NCI-H1417 (cell line): ENCODE measurements at regions not wholly inside any gene's neighbourhood (a gene's known extent, or its start where the extent isn't known, plus 50 kb on each side); places are given as distances from the start of the nearest gene placed in this dataset.

Experiments used
- DNase-seq, 3 experiments: peaks; one replicate each; lab custom pipeline; 2025; lab: John Stamatoyannopoulos, UW

DNA sequence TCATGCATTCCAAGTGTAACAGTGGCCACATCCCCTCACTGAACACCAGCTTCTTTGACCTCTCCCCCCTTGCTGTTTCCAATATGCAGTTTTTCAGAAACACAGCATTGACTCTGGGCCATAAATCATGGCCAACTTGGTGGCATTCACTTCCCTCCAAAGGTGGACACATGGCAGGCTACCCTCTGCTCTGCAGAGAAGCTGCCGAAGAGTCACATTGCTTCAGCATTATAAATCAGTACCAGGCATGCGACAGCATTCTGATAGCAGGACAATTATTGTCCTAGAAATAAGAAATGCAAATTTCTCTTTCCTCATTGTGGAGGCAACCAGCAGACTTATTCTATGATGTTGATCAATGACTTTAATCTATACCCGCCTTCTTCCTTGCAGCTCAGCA is 475.4 kb upstream of the GHITM start:
- DNase-seq = no peak

GRCh38 chr10:83666762-83667161 is 472.5 kb upstream of the GHITM start:
- DNase-seq = no peak

DNA sequence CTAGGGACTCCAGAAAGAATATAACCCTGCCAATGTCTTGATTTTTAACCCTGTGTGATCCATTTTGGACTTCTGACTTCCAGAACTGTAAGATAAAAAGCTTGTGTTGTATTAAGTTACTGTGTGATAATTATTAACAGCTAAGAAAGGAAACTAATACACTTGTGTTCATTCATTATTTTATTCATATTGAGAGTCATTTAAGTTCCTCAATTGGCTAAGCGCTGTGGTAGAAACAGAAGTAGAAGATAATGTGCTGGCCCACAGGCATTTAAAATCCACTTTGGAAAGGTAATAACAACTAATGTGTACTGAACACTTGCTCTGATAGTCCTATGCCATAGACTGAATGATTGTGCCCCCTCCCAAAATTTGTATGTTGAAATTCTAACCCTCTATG is 471.7 kb upstream of the GHITM start:
- DNase-seq = no peak

DNA sequence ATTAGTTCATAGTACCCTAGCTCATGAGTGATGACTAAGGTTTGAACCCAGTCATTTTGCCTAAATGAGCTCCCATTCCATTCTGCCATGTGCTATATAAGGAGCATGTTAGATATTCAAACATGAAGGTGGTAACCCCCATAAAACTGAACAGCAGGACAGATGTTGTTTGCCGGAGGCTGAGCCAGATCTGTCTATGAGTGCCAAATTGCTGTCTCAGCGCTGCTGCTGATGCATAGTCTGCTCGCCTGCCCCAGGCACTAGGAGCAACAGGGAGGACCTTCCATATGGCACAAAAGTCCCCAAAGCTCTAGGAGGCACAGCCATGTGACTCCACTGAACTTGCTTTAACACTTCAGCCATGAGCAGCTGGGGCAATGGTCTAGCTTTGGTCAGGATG is 466.0 kb upstream of the GHITM start:
- no peak for DNase-seq

- DNase-seq = no peak
Measured at GRCh38 chr10:83677795-83678194, 461.5 kb upstream of the GHITM start.

DNA sequence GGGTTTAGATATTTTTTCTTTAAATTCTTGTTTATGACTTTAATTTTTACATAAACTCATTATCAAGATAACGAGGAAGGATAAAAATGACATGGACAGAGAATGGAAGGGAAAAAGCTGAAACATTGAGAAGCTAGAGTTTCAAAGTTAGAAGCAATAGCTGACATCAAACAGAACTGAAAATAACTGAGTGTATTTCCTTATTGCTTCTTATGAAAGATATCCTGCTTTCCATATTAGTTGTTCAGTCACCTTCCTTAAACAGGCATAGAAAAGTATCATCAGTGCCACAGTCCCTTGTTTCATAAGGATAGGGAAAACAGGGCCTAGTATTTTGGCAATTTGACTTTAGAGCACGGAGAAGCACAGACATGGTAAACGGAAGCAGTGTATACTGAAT is 460.5 kb upstream of the GHITM start:
- DNase-seq = no peak

DNA sequence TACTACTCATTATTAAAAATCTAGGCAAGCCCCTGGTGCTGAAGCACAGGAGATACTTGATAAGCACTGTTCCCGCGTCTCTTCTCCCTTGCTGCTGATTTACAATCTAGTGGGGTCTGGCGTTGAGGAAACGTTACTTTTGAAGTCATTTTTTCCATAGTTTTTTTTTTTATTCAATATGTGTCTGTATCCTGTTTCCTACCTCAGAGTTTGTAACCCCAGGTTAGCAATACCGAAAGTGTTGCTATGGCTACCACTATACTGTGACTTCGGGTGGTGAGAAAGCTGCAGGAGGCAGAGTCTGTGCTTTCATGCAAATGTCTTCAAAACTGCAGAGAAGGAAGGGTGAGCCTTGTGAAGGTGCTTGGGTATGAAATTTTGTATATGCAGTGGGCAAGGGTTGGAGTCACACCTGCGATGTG is 458.8 kb upstream of the GHITM start:
- DNase-seq = peak in 1 of 3 experiments; percentile 4

- DNase-seq = no peak
Measured at GRCh38 chr10:83682414-83682813, 456.9 kb upstream of the GHITM start.

DNA sequence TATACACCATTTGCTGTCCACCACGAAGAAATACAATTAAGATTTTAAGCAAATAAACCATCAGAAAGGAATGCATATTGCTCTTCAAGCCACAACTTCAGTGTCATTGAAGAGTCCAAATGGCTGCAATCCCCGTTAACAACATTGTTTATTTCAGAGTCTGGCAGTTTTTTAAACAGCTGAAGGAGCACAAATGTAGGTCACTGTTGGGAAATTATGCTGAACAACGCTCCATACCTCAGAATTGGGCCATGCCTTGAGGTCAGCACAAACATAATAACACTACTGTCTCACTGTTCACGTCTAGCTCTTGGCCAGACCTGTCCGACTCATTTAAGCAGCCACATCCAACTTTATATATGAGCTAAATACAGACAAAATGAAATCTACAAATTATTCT is 453.9 kb upstream of the GHITM start:
- DNase-seq = no peak

DNA sequence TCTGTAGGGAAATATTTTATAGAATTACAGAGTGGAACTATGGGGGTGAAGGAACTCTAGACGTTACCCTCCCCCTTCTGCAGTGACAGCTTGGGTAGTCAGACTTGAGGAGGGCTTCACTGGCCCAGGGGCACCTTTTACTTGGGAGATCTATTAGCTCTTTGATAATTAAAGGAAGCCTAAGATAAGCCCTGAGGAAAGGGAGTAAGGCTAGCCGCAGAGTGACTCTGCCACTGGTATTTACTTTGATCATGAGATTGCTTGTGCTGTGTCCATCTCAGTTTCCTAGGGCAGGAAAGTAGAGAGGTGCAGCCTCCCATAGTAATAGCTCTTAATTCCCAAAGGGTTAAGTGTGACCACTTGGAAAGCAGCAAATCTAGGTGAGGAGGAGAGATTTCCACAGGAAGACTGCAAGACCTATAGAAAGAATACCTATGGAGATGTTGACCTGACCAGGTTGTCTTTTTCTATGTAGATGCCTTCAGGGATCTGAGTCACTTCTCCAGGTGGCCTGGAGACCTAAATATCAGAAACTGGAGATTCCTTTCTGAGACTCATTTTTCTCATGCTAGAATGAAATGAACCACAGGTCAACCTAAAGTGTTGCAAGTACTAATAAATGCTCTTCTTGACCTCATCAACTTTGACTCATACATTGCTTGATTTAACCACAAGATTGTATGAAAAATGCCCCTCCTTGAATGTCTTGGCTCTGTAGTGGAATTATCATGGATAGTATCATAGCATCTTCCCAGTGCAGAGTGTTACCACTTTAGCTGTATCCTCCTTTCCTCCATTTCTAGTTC is 447.3 kb upstream of the GHITM start:
- no peak for DNase-seq

DNA sequence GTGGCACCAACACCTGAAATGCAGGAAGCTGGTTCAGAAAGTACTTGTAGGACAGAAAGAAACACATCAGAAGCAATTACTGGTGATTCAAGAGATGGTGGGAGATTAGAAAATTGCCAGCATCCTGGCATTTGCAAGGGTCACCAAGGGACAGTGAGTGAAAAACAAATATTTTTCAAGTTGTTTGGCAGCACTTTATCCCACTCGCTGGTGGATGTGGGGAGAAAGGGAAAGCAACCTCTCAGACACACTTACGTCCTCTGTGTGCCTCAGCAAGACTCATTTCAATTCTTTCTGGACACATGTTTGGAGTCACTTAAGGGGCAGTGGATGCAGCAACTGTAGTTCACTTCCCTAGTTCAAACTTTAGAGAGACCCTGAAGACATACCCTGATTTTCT is 440.4 kb upstream of the GHITM start:
- DNase-seq = no peak

DNA sequence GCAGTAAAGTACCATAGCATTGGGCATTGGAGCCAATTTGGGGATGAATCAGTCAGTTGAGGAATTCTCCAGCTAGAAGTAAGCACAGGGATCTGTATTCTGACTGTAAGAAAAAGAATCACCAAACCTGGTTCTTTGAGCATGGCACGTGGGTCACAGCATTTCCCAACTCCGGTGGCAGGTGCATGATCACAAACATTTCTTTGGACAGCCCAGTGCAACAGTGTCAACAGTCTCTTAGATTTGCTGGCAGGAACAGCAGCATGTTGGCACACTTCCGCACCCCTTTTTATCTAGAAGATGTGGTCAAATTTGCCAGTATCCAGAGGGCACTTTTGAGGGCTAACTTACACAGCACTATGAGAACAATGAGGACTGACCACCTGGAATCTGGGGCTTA is 437.5 kb upstream of the GHITM start:
- DNase-seq = no peak

- no peak for DNase-seq
Measured at GRCh38 chr10:83702731-83703130, 436.6 kb upstream of the GHITM start.

GRCh38 chr10:83706120-83706519 is 433.2 kb upstream of the GHITM start:
- DNase-seq = no peak

DNA sequence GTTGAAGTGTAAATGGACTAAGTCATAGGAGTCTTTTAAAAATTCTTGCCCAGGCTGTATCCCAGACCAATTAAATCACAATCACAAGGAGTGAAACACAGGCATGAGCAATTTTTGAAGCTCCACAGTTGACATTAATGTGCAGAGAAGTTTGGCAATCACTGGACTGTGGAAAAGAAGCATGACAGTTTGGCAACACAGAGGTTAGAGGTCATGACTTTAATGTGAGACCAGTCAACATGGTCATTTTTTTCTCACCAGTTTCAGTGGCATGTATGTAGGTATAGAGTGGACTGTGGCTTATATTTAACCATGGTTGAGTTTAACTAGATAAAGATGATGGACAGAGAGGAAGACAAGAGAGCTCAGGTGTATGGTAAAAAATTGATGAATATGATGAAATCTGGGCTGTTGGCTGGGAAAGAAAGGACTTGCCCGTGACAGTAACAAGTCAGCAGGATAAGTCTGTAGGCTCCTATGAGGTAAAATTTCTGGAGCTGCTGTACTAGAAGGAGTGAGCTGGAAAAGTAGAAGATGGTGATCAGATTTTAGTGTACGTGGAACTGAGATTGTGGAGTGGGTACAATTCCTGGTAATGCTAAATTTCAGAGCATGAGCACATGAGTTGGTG is 432.2 kb upstream of the GHITM start:
- no peak for DNase-seq

DNA sequence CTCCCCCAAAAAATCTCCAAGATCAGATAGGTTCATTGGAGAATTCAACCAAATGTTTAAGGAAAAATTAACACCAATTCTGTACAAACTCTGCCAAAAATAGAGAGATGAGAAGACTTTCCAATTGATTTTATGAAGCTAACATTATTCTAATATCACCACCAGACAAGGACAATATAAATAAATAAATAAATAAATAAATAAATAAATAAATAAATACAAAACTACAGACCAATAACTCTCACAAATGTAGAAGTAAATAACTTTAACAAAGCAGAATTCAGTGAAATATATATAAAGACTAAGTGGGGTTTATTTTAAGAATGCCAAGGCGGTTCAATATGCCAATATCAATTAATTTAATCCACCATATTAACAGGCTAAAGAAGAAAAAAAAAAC is 425.9 kb upstream of the GHITM start:
- no peak for DNase-seq

DNA sequence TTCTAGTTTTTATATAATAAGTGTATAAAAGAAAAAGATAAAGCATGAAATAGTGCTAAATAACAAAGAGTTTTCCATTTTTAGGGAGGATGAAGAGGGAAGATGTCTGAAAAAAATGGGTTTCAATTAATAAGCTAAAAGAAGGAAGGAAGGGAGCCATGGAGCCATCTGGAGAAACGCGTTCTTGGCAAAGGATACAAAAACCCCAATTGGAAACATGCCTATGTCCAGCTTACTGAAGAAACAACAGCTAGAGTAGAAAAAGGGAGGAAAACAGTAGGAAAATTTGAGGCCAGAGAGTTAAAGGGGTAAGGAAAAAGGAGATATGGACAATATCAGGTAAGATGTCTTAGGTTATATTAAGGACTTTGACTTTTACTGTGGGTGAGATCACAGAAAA is 416.2 kb upstream of the GHITM start:
- DNase-seq = no peak

- DNase-seq = no peak
Measured at GRCh38 chr10:83724471-83725241, 414.7 kb upstream of the GHITM start.

DNA sequence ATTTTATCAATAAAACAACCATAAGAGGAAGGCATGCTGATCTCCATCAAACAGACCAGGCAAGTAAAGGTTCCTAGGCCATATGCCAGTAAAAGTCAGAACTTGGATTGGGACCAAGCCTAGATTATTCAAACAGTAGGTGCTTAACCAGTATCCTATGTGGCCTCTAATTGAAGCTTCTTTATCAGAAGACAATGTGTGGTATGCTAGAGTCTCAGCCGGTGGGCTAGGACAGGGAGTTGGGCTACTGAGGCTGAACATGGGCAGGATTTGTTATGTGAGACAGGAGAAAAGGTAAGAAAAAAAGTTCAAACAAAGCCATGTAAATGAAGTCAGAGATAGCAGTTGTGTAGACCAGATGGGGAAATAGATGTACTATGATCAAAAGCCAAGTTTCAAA is 413.7 kb upstream of the GHITM start:
- no peak for DNase-seq

DNA sequence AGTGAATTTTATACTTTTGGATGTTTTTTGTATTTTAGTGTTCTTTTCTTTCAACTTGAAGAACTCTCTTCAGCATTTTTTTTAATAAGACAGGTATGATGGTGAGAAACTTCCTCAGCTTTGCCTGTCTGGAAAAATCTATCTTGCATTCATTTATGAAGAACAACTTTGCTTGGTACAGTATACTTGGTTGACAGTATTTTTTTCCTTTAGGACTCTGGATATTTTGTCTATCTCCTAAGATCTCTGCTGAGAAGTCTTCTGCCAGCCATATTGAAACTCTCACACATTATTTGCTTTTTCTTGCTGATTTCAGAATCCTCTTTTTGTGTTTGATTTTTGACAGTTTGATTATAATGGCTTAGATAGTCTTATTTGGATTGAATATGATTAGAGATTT is 405.0 kb upstream of the GHITM start:
- DNase-seq = no peak

DNA sequence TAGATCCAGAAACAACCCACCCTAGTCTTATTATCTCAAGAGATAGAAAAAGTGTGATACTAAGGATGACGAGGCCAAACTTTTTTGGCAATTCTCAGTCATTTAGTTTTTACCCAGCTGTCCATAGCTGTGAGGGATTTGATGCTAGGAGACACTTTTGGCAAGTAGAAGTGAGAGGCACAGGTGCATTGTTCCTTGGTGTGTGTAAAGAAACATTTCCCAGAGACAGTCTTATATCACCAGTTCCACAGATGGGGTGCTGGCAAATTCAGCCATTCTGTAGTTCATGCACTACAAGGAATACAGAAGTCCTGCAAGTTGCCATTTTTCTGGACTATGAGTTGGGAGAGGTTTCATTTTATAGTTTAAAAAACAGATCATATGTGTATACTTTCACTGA is 403.3 kb upstream of the GHITM start:
- DNase-seq = no peak

- no peak for DNase-seq
Measured at GRCh38 chr10:83750604-83751003, 388.7 kb upstream of the GHITM start.

DNA sequence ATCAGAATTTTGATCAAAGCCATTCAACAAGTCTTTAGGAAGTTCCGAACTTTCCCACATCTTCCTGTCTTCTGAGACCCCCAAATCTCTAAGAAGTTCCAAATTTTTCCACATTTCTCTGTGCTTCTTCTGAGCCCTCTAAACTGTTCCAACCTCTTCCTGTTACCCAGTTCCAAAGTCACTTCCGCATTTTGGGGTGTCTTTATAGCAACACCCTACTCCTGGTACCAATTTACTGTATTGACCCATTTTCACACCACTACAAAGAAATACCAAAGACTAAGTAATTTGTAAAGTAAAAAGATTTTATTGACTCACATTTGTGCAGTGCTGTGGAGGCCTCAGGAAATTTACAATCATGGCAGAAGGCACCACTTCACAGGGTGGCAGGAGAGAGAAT is 385.8 kb upstream of the GHITM start:
- no peak for DNase-seq
